K562 (cell line): ENCODE measurements at regions not wholly inside any gene's neighbourhood (a gene's known extent, or its start where the extent isn't known, plus 50 kb on each side); places are given as distances from the start of the nearest gene placed in this dataset.

Source experiments
- ATAC-seq: fragments of 200-7000 bp; cut with Tn5 transposase; 3 replicates; pipeline ENCODE4 v1.9.1; 2020; ENCODE audit warnings: moderate library complexity
- BruUV-seq: library from RNA; stranded (reverse); fragments of 400-500 nt; replicated peaks from 2 replicates; lab custom pipeline; 2021; lab: Mats Ljungman, UMichigan
- CTCF ChIA-PET: fragments of 300-600 bp; formaldehyde crosslinking; extraction: SDS; loops from one replicate; lab custom pipeline; 2021; ENCODE audit warnings: low intra/inter-chr PET ratio; lab: Yijun Ruan, JAX
- POLR2A ChIA-PET: fragments of 300-600, 350-650 bp; sonication (Branson Sonifier 250); formaldehyde crosslinking; extraction: SDS; loops from one replicate; lab custom pipeline; 2021; ENCODE audit warnings: antibody characterized with exemption, inconsistent platforms; lab: Yijun Ruan, JAX
- DNase-seq, 4 experiments: peaks; one replicate each; pipeline versions ENCODE4 v3.0.0 to v3.0.0-alpha.2; 2011 to 2018; ENCODE audit warnings: low spot score in 3 of 4, mixed read lengths in 3 of 4; ENCODE audit errors: extremely low read depth in 1 of 4
- FAIRE-seq: peaks from 2 replicates; lab custom pipeline; 2011; peaks lifted over from hg19 to GRCh38; lab: Jason Lieb, UNC
- H2AFZ ChIP-seq: 2 replicates; pipeline ENCODE4 v1.6.0; 2011; ENCODE audit warnings: low read depth, low read length, control low read depth, inconsistent platforms
- H3K27ac ChIP-seq: fragments of 200-600 bp; 3 replicates; pipeline ENCODE4 v1.8.0; 2011; ENCODE audit warnings: low read depth, mild to moderate bottlenecking, control low read depth, inconsistent platforms, low read length, moderate library complexity, mixed read lengths; ENCODE audit errors: extremely low read depth
- H3K27me3 ChIP-seq, 2 experiments: fragments of 300-600 bp in 1 of 2; 2 replicates in 1 of 2; 3 replicates in 1 of 2; pipeline versions ENCODE4 v1.6.0 to v1.8.0; 2011; ENCODE audit warnings: inconsistent platforms in 2 of 2, low read length in 2 of 2, mild to moderate bottlenecking in 1 of 2, mixed read lengths in 1 of 2, moderate library complexity in 1 of 2; ENCODE audit not compliant: control insufficient read depth in 2 of 2, insufficient read depth in 2 of 2
- H3K36me3 ChIP-seq: fragments of 300-600 bp; 3 replicates; pipeline ENCODE4 v1.8.0; 2011; ENCODE audit warnings: mild to moderate bottlenecking, low read length, inconsistent platforms; ENCODE audit not compliant: control insufficient read depth, insufficient read depth
- H3K4me1 ChIP-seq, 2 experiments: fragments of 200-600 bp in 1 of 2; replicated peaks in 1 of 2; 2 replicates in 1 of 2; 3 replicates in 1 of 2; pipeline versions ENCODE4 v1.5.1 to v1.8.0; 2011; ENCODE audit warnings: inconsistent platforms in 2 of 2, low read length in 2 of 2, mild to moderate bottlenecking in 1 of 2, mixed read lengths in 1 of 2, moderate library complexity in 1 of 2; ENCODE audit not compliant: control insufficient read depth in 2 of 2, insufficient read depth in 2 of 2
- H3K4me2 ChIP-seq: 2 replicates; pipeline ENCODE4 v1.6.1; 2011; ENCODE audit warnings: low read length, control low read depth, inconsistent platforms, mixed read lengths; ENCODE audit not compliant: insufficient read depth
- H3K4me3 ChIP-seq: fragments of 200-600 bp; sonication (generic), shearing (Covaris generic); 2 replicates; pipeline ENCODE4 v1.5.1; 2016; ENCODE audit warnings: control low read depth, inconsistent platforms
- H3K79me2 ChIP-seq: fragments of 200-600 bp; 3 replicates; pipeline ENCODE4 v1.8.0; 2011; ENCODE audit warnings: low read length, inconsistent platforms; ENCODE audit not compliant: control insufficient read depth, insufficient read depth
- H3K9ac ChIP-seq, 2 experiments: 2 replicates each; pipeline versions ENCODE4 v1.6.0 to v1.6.1; 2011; ENCODE audit warnings: low read depth in 2 of 2, low read length in 2 of 2, control low read depth in 1 of 2, inconsistent platforms in 1 of 2, mild to moderate bottlenecking in 1 of 2, mixed read lengths in 1 of 2; ENCODE audit not compliant: insufficient read depth in 1 of 2
- H3K9me1 ChIP-seq: one replicate; pipeline ENCODE4 v1.6.0; 2011; ENCODE audit warnings: inconsistent platforms, mild to moderate bottlenecking, low read length, moderate library complexity; ENCODE audit not compliant: control insufficient read depth, insufficient read depth
- H3K9me3 ChIP-seq: replicated peaks from 2 replicates; pipeline ENCODE4 v1.5.1; 2011; ENCODE audit warnings: low read depth, low read length, inconsistent platforms; ENCODE audit not compliant: control insufficient read depth, insufficient read depth
- H4K20me1 ChIP-seq: replicated peaks from 2 replicates; pipeline ENCODE4 v1.6.1; 2011; ENCODE audit warnings: low read length, inconsistent platforms, mixed read lengths; ENCODE audit not compliant: control insufficient read depth, insufficient read depth
- CCNT2 ChIP-seq: IDR thresholded peaks from 2 replicates; pipeline ENCODE4 v1.6.1; 2011; ENCODE audit warnings: borderline replicate concordance, low read depth, mild to moderate bottlenecking, moderate library complexity, mixed read lengths, low read length; ENCODE audit not compliant: insufficient read length; ENCODE audit errors: extremely low read depth
- PHF20 ChIP-seq: fragments of 450-650 bp; IDR thresholded peaks from 2 replicates; pipeline ENCODE4 v1.6.1; 2018; ENCODE audit not compliant: partially characterized antibody
- RAD21 ChIP-seq, 2 experiments: fragments of 250-450 bp in 1 of 2; fragments of 450-650 bp in 1 of 2; sonication (Bioruptor Pico) in 1 of 2; formaldehyde crosslinking in 1 of 2; IDR thresholded peaks in 1 of 2; conservative IDR thresholded peaks in 1 of 2; 2 replicates each; pipeline versions ENCODE4 v1.4.0 to v1.8.0; 2020 to 2022; ENCODE audit warnings: mild to moderate bottlenecking in 2 of 2, moderate library complexity in 1 of 2
- RFX7 ChIP-seq: fragments of 250-450 bp; sonication (Bioruptor Pico); IDR thresholded peaks from 2 replicates; pipeline ENCODE4 v1.5.1; 2021; ENCODE audit warnings: mild to moderate bottlenecking
- SMC3 ChIP-seq: conservative IDR thresholded peaks from 2 replicates; pipeline ENCODE4 v1.6.1; 2011; ENCODE audit warnings: low read depth, low read length, improper control_type of control experiment; ENCODE audit not compliant: insufficient read depth
- WGBS: fragments of 100-300 bp; shearing (Covaris generic); methylation state at CpG from one replicate; pipeline ENCODE4 v1.1.6; 2016; ENCODE audit warnings: low coverage, mixed read lengths; ENCODE audit not compliant: insufficient coverage; ENCODE audit errors: missing lambda C conversion rate; 5-methylcytosine and 5-hydroxymethylcytosine counted together
- in situ Hi-C: fragments of 300-500 bp; cut with MboI; formaldehyde crosslinking; loops from 4 replicates; pipeline ENCODE4 v1.15.0; 2018; ENCODE audit warnings: inconsistent platforms, mixed read lengths
- intact Hi-C: fragments of 100-400 bp; cut with micrococcal nuclease; formaldehyde crosslinking; loops from 2 replicates; pipeline ENCODE4 v1.14.2; 2022
- TF ChIP-seq, protein P1 (sequence below), 3 experiments: IDR thresholded peaks in 2 of 3; conservative IDR thresholded peaks in 1 of 3; 2 replicates each; pipeline ENCODE4 v1.5.1; 2011 to 2012; ENCODE audit warnings: low read length in 3 of 3, mild to moderate bottlenecking in 3 of 3, control low read depth in 2 of 3, improper control_type of control experiment in 1 of 3, inconsistent platforms in 1 of 3, low read depth in 1 of 3, mixed read lengths in 1 of 3, moderate library complexity in 1 of 3; ENCODE audit not compliant: insufficient read depth in 2 of 3
- TF ChIP-seq, protein P2 (sequence below), 2 experiments: fragments of 450-650 bp; formaldehyde crosslinking in 1 of 2; IDR thresholded peaks; 2 replicates each; pipeline versions ENCODE4 v1.4.0 to v1.6.1; 2014 to 2020; ENCODE audit warnings: mild to moderate bottlenecking in 2 of 2, borderline replicate concordance in 1 of 2, low read depth in 1 of 2

- TF ChIP-seq RFX7 (CRISPR knock-in tag) = no peak
- TF ChIP-seq PHF20 = no peak
These were observed 59.6 kb upstream of the XAGE1B start (continued) for GRCh38 chrX:52576474-52576873.

- Histone ChIP-seq H3K9me3 (no peaks in the 10 kb centered on the region), H3K9me1 (no peaks in the 10 kb centered on the region), H3K9ac (no peak overlapping the region), H3K4me3 (no peak overlapping the region), H3K4me2 (no peak overlapping the region), H3K79me2 (no peaks in the 10 kb centered on the region), H4K20me1 (no peaks in the 10 kb centered on the region), H3K27ac (no peak overlapping the region), H3K27me3 (peaks cover 0 to 20% of the 10 kb centered on the region in 2 experiments; a peak in 3 of 5 replicates), H3K4me1 (no peaks in the 10 kb centered on the region; a peak in 1 of 5 replicates), H3K36me3 (no peaks in the 10 kb centered on the region), H2AFZ (no peak overlapping the region)
- no TSS peak for BruUV-seq
- ATAC-seq (peak; percentile 80), FAIRE-seq (peak; percentile 42), DNase-seq (peak; percentile 31 to 51 (median 36))
- ChIA-PET CTCF (no interaction called here), POLR2A (no interaction called here)
- WGBS = 20% methylated on average over 14 of the region's 15 CpGs
- intact Hi-C loops (no loop called here), in situ Hi-C loops (no loop called here)
- TF ChIP-seq SMC3 = peak; percentile 54; the same call in 1 of the 2 replicates
- TF ChIP-seq RAD21 (CRISPR knock-in tag; conservative IDR thresholded peaks at IDR 0.05 in 1 of 2, IDR thresholded peaks at IDR 0.05 in 1 of 2) = peak; percentile 40 to 60
- TF ChIP-seq, protein P1, sequence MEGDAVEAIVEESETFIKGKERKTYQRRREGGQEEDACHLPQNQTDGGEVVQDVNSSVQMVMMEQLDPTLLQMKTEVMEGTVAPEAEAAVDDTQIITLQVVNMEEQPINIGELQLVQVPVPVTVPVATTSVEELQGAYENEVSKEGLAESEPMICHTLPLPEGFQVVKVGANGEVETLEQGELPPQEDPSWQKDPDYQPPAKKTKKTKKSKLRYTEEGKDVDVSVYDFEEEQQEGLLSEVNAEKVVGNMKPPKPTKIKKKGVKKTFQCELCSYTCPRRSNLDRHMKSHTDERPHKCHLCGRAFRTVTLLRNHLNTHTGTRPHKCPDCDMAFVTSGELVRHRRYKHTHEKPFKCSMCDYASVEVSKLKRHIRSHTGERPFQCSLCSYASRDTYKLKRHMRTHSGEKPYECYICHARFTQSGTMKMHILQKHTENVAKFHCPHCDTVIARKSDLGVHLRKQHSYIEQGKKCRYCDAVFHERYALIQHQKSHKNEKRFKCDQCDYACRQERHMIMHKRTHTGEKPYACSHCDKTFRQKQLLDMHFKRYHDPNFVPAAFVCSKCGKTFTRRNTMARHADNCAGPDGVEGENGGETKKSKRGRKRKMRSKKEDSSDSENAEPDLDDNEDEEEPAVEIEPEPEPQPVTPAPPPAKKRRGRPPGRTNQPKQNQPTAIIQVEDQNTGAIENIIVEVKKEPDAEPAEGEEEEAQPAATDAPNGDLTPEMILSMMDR (IDR thresholded peaks at IDR 0.05 in 2 of 3, conservative IDR thresholded peaks at IDR 0.05 in 1 of 3; ENCODE audit: insufficient read depth in 2 of 3, low read depth in 1 of 3, low read length in 3 of 3) = peak; percentile 57 to 69 (median 59)
- TF ChIP-seq, protein P2, sequence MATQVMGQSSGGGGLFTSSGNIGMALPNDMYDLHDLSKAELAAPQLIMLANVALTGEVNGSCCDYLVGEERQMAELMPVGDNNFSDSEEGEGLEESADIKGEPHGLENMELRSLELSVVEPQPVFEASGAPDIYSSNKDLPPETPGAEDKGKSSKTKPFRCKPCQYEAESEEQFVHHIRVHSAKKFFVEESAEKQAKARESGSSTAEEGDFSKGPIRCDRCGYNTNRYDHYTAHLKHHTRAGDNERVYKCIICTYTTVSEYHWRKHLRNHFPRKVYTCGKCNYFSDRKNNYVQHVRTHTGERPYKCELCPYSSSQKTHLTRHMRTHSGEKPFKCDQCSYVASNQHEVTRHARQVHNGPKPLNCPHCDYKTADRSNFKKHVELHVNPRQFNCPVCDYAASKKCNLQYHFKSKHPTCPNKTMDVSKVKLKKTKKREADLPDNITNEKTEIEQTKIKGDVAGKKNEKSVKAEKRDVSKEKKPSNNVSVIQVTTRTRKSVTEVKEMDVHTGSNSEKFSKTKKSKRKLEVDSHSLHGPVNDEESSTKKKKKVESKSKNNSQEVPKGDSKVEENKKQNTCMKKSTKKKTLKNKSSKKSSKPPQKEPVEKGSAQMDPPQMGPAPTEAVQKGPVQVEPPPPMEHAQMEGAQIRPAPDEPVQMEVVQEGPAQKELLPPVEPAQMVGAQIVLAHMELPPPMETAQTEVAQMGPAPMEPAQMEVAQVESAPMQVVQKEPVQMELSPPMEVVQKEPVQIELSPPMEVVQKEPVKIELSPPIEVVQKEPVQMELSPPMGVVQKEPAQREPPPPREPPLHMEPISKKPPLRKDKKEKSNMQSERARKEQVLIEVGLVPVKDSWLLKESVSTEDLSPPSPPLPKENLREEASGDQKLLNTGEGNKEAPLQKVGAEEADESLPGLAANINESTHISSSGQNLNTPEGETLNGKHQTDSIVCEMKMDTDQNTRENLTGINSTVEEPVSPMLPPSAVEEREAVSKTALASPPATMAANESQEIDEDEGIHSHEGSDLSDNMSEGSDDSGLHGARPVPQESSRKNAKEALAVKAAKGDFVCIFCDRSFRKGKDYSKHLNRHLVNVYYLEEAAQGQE (IDR thresholded peaks at IDR 0.05; ENCODE audit: borderline replicate concordance) = peak; percentile 24; the same call in 1 of the 2 replicates
- TF ChIP-seq, protein P2 (CRISPR knock-in tag; IDR thresholded peaks at IDR 0.05; ENCODE audit: low read depth) = no peak
- TF ChIP-seq CCNT2 = no peak
These were observed 57.8 kb upstream of the XAGE1B start for GRCh38 chrX:52574416-52575275.
